ENCODE measurements at regions not wholly inside any gene's neighbourhood (a gene's known extent, or its start where the extent isn't known, plus 50 kb on each side); places are given as distances from the start of the nearest gene placed in this dataset.

GRCh38 chr2:120519469-120519868, 173.5 kb downstream of the INHBB start:
- TF ChIP-seq, protein P1, sequence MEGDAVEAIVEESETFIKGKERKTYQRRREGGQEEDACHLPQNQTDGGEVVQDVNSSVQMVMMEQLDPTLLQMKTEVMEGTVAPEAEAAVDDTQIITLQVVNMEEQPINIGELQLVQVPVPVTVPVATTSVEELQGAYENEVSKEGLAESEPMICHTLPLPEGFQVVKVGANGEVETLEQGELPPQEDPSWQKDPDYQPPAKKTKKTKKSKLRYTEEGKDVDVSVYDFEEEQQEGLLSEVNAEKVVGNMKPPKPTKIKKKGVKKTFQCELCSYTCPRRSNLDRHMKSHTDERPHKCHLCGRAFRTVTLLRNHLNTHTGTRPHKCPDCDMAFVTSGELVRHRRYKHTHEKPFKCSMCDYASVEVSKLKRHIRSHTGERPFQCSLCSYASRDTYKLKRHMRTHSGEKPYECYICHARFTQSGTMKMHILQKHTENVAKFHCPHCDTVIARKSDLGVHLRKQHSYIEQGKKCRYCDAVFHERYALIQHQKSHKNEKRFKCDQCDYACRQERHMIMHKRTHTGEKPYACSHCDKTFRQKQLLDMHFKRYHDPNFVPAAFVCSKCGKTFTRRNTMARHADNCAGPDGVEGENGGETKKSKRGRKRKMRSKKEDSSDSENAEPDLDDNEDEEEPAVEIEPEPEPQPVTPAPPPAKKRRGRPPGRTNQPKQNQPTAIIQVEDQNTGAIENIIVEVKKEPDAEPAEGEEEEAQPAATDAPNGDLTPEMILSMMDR (conservative IDR thresholded peaks at IDR 0.05; ENCODE audit: low read depth, low read length): no peak
- no peak for TF ChIP-seq EZH2 (IDR thresholded peaks at IDR 0.05; ENCODE audit: borderline replicate concordance, low read depth, low read length, poor library complexity, severe bottlenecking)
